ENCODE measurements at regions not wholly inside any gene's neighbourhood (a gene's known extent, or its start where the extent isn't known, plus 50 kb on each side); places are given as distances from the start of the nearest gene placed in this dataset.

GRCh38 chr2:187994464-187995331 lies 297.0 kb upstream of the GULP1 start:
- intact Hi-C loops (cut with DNase I) = no loop called here
- H3K36me3 ChIP-seq (ENCODE audit: insufficient read depth in 1 of 2, low read depth in 1 of 2) = no peaks in the 10 kb centered on the region
- TF ChIP-seq CTCF (IDR thresholded peaks at IDR 0.05) = no peak
- no peak overlapping the region for H3K27ac ChIP-seq
- ATAC-seq (peak; percentile 64 to 88 (median 72)), DNase-seq (no peak)
- no peaks in the 10 kb centered on the region for H3K27me3 ChIP-seq (ENCODE audit: insufficient read depth in 3 of 3, low read length in 2 of 3)
- no peaks in the 10 kb centered on the region for H3K9me3 ChIP-seq
- no peak overlapping the region for H3K4me3 ChIP-seq
- H3K4me1 ChIP-seq = no peaks in the 10 kb centered on the region
- WGBS, 3 donors = 61 to 67% (median 62%) methylated on average over 5 of the region's 5 CpGs

- no peaks in the 10 kb centered on the region for H3K4me1 ChIP-seq
- TF ChIP-seq CTCF (IDR thresholded peaks at IDR 0.05) = no peak
- 77 to 85% (median 85%) methylated on average over 6 of the region's 6 CpGs for WGBS, 3 donors
- ATAC-seq (no peak), DNase-seq (no peak)
- H3K27ac ChIP-seq = no peak overlapping the region
- H3K4me3 ChIP-seq = no peak overlapping the region
- H3K9me3 ChIP-seq = no peaks in the 10 kb centered on the region
- no peaks in the 10 kb centered on the region for H3K36me3 ChIP-seq (ENCODE audit: insufficient read depth in 1 of 2, low read depth in 1 of 2)
- no peaks in the 10 kb centered on the region for H3K27me3 ChIP-seq (ENCODE audit: insufficient read depth in 3 of 3, low read length in 2 of 3)
- intact Hi-C loops (cut with DNase I) = no loop called here
Measured at GRCh38 chr2:187995556-187995955, 296.1 kb upstream of the GULP1 start.

- intact Hi-C loops (cut with DNase I) = no loop called here
- ATAC-seq = no peak
- no peaks in the 10 kb centered on the region for H3K36me3 ChIP-seq (ENCODE audit: insufficient read depth in 1 of 2, low read depth in 1 of 2)
- TF ChIP-seq CTCF (IDR thresholded peaks at IDR 0.05) = no peak
- no peaks in the 10 kb centered on the region for H3K27me3 ChIP-seq (ENCODE audit: insufficient read depth in 3 of 3, low read length in 2 of 3)
- no peaks in the 10 kb centered on the region for H3K9me3 ChIP-seq
- H3K4me3 ChIP-seq = no peak overlapping the region
- H3K4me1 ChIP-seq = no peaks in the 10 kb centered on the region
- no peak overlapping the region for H3K27ac ChIP-seq
- DNase-seq = no peak
- WGBS, 3 donors = 95 to 97% (median 96%) methylated on average over 1 of the region's 1 CpG
Measured at GRCh38 chr2:187996630-187997029, 295.0 kb upstream of the GULP1 start.

- 28 to 38% (median 31%) methylated on average over 2 of the region's 2 CpGs for WGBS, 3 donors
- intact Hi-C loops (cut with DNase I) = no loop called here
- ATAC-seq = no peak
Measured at GRCh38 chr2:188000189-188000588, 291.5 kb upstream of the GULP1 start.

More at GRCh38 chr2:188000189-188000588, 291.5 kb upstream of the GULP1 start:
- H3K4me3 ChIP-seq = no peak overlapping the region
- no peaks in the 10 kb centered on the region for H3K27me3 ChIP-seq (ENCODE audit: insufficient read depth in 3 of 3, low read length in 2 of 3)
- H3K4me1 ChIP-seq = no peaks in the 10 kb centered on the region
- no peak for DNase-seq
- no peak for TF ChIP-seq CTCF (IDR thresholded peaks at IDR 0.05)
- H3K36me3 ChIP-seq (ENCODE audit: insufficient read depth in 1 of 2, low read depth in 1 of 2) = no peaks in the 10 kb centered on the region
- no peak overlapping the region for H3K27ac ChIP-seq
- no peaks in the 10 kb centered on the region for H3K9me3 ChIP-seq
